ENCODE measurements at regions not wholly inside any gene's neighbourhood (a gene's known extent, or its start where the extent isn't known, plus 50 kb on each side); places are given as distances from the start of the nearest gene placed in this dataset.

GRCh38 chr1:88036345-88037014, 647.6 kb upstream of the PKN2 start:
- no peak for DNase-seq

- DNase-seq: no peak
Observed at GRCh38 chr1:88039240-88039639, 644.8 kb upstream of the PKN2 start.

- DNase-seq: peak; percentile 8
Observed at GRCh38 chr1:88043834-88044233, 640.2 kb upstream of the PKN2 start.

GRCh38 chr1:88052167-88052566, 631.9 kb upstream of the PKN2 start:
- no peak for DNase-seq

- DNase-seq: no peak
Observed at GRCh38 chr1:88053065-88053464, 631.0 kb upstream of the PKN2 start.

GRCh38 chr1:88056881-88057280, 627.2 kb upstream of the PKN2 start:
- no peak for DNase-seq

- no peak for DNase-seq
Observed at GRCh38 chr1:88058205-88058604, 625.9 kb upstream of the PKN2 start.

GRCh38 chr1:88060112-88060673, 623.9 kb upstream of the PKN2 start:
- no peak for DNase-seq

GRCh38 chr1:88060750-88061491, 623.2 kb upstream of the PKN2 start:
- no peak for DNase-seq

GRCh38 chr1:88061492-88062177, 622.4 kb upstream of the PKN2 start:
- peak; percentile 22 for DNase-seq

GRCh38 chr1:88062650-88063153, 621.4 kb upstream of the PKN2 start:
- no peak for DNase-seq

- no peak for DNase-seq
Observed at GRCh38 chr1:88063605-88064004, 620.5 kb upstream of the PKN2 start.

GRCh38 chr1:88068407-88068960, 615.6 kb upstream of the PKN2 start:
- no peak for DNase-seq

GRCh38 chr1:88070956-88071355, 613.1 kb upstream of the PKN2 start:
- DNase-seq: no peak

GRCh38 chr1:88074661-88075060, 609.4 kb upstream of the PKN2 start:
- no peak for DNase-seq

GRCh38 chr1:88075813-88076212, 608.3 kb upstream of the PKN2 start:
- peak; percentile 8 for DNase-seq

- DNase-seq: no peak
Observed at GRCh38 chr1:88079036-88079435, 605.0 kb upstream of the PKN2 start.

- DNase-seq: no peak
Observed at GRCh38 chr1:88080875-88081274, 603.2 kb upstream of the PKN2 start.

- DNase-seq: no peak
Observed at GRCh38 chr1:88088481-88088880, 595.6 kb upstream of the PKN2 start.

- no peak for DNase-seq
Observed at GRCh38 chr1:88089961-88090360, 594.1 kb upstream of the PKN2 start.

- no peak for DNase-seq
Observed at GRCh38 chr1:88098881-88099280, 585.2 kb upstream of the PKN2 start.

- DNase-seq: no peak
Observed at GRCh38 chr1:88101041-88101440, 583.0 kb upstream of the PKN2 start.

GRCh38 chr1:88104236-88104635, 579.8 kb upstream of the PKN2 start:
- no peak for DNase-seq
